22Rv1 (cell line): ENCODE measurements at regions not wholly inside any gene's neighbourhood (a gene's known extent, or its start where the extent isn't known, plus 50 kb on each side); places are given as distances from the start of the nearest gene placed in this dataset.

ENCODE experiments used
- ZFX ChIP-seq: fragments of 450-650 bp; IDR thresholded peaks from 2 replicates; pipeline ENCODE4 v1.6.1; 2017; ENCODE audit warnings: antibody characterized with exemption, borderline replicate concordance
- TF ChIP-seq, protein P1 (sequence below): fragments of 450-650 bp; IDR thresholded peaks from 2 replicates; pipeline ENCODE4 v1.5.1; 2017; ENCODE audit warnings: mild to moderate bottlenecking

DNA sequence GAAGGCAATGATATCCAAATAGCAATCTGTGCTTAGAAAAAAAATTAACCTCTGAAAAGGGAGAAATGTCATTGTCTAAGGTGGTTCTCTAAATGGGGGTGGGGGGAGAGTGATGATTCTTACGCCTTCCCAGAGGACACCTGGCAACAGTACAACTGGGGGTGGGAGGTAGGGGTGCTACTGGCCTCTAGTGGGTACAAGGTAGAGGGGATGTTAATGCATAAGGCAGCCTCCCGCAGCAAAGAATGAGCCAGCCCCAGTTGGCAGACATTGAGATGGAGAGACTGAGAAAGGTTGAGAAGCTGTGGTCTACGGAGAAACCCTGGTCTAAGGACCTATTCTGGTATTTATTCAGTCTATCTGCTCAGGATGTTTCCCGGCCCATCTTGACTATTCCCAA is 472.2 kb upstream of the RUNX1 start:
- TF ChIP-seq, protein P1, sequence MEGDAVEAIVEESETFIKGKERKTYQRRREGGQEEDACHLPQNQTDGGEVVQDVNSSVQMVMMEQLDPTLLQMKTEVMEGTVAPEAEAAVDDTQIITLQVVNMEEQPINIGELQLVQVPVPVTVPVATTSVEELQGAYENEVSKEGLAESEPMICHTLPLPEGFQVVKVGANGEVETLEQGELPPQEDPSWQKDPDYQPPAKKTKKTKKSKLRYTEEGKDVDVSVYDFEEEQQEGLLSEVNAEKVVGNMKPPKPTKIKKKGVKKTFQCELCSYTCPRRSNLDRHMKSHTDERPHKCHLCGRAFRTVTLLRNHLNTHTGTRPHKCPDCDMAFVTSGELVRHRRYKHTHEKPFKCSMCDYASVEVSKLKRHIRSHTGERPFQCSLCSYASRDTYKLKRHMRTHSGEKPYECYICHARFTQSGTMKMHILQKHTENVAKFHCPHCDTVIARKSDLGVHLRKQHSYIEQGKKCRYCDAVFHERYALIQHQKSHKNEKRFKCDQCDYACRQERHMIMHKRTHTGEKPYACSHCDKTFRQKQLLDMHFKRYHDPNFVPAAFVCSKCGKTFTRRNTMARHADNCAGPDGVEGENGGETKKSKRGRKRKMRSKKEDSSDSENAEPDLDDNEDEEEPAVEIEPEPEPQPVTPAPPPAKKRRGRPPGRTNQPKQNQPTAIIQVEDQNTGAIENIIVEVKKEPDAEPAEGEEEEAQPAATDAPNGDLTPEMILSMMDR: no peak
- TF ChIP-seq ZFX: no peak
